Activated CD4-positive, alpha-beta T cell treated with anti-CD3 and anti-CD28 coated beads for 4 hours (primary cell): ENCODE measurements at regions not wholly inside any gene's neighbourhood (a gene's known extent, or its start where the extent isn't known, plus 50 kb on each side); places are given as distances from the start of the nearest gene placed in this dataset.

Experiments used
- DNase-seq, 2 donors: peaks; one replicate each; pipeline ENCODE4 v3.0.0-alpha.2; 2020

GRCh38 chr21:22044431-22044830, 1046.2 kb downstream of the NCAM2 start:
- no peak for DNase-seq

GRCh38 chr21:22046576-22046975, 1048.4 kb downstream of the NCAM2 start:
- DNase-seq: no peak

- DNase-seq: no peak
These were observed 1058.7 kb downstream of the NCAM2 start for GRCh38 chr21:22056904-22057303.

- DNase-seq: no peak
These were observed 1064.4 kb downstream of the NCAM2 start for GRCh38 chr21:22062472-22063139.

- DNase-seq: no peak
These were observed 1064.9 kb downstream of the NCAM2 start for GRCh38 chr21:22063140-22063539.

GRCh38 chr21:22076471-22076870, 1078.3 kb downstream of the NCAM2 start:
- DNase-seq: no peak

GRCh38 chr21:22083899-22084298, 1085.7 kb downstream of the NCAM2 start:
- no peak for DNase-seq

- no peak for DNase-seq
These were observed 1098.1 kb downstream of the NCAM2 start for GRCh38 chr21:22096314-22096713.

- DNase-seq: no peak
These were observed 1108.7 kb downstream of the NCAM2 start for GRCh38 chr21:22106720-22107410.

GRCh38 chr21:22115746-22116145, 1117.5 kb downstream of the NCAM2 start:
- no peak for DNase-seq

- no peak for DNase-seq
These were observed 1122.5 kb downstream of the NCAM2 start for GRCh38 chr21:22120616-22121266.

GRCh38 chr21:22125581-22125980, 1127.4 kb downstream of the NCAM2 start:
- no peak for DNase-seq

GRCh38 chr21:22128671-22129070, 1130.5 kb downstream of the NCAM2 start:
- no peak for DNase-seq

GRCh38 chr21:22132358-22133071, 1134.3 kb downstream of the NCAM2 start:
- DNase-seq: no peak

GRCh38 chr21:22136740-22137139, 1138.5 kb downstream of the NCAM2 start:
- DNase-seq: no peak

- no peak for DNase-seq
These were observed 1140.2 kb downstream of the NCAM2 start for GRCh38 chr21:22138297-22139016.

GRCh38 chr21:22145545-22145944, 1147.3 kb downstream of the NCAM2 start:
- DNase-seq: no peak

GRCh38 chr21:22154579-22155274, 1156.5 kb downstream of the NCAM2 start:
- no peak for DNase-seq

GRCh38 chr21:22164912-22165311, 1166.7 kb downstream of the NCAM2 start:
- no peak for DNase-seq

GRCh38 chr21:22174746-22175145, 1176.5 kb downstream of the NCAM2 start:
- DNase-seq: no peak

- DNase-seq: no peak
These were observed 1191.1 kb downstream of the NCAM2 start for GRCh38 chr21:22189278-22189677.

- DNase-seq: no peak
These were observed 1193.4 kb downstream of the NCAM2 start for GRCh38 chr21:22191581-22191980.
